COLO668 (cell line): ENCODE measurements at regions not wholly inside any gene's neighbourhood (a gene's known extent, or its start where the extent isn't known, plus 50 kb on each side); places are given as distances from the start of the nearest gene placed in this dataset.

ENCODE experiments used
- DNase-seq: peaks from one replicate; lab custom pipeline; 2025; ENCODE audit not compliant: unreplicated experiment; lab: John Stamatoyannopoulos, UW

- no peak for DNase-seq
Measured at GRCh38 chr2:163370169-163370886, 365.5 kb downstream of the FIGN start.

GRCh38 chr2:163369111-163369510 lies 366.7 kb downstream of the FIGN start:
- DNase-seq, result no peak

- DNase-seq, result no peak
Measured at GRCh38 chr2:163368655-163369054, 367.2 kb downstream of the FIGN start.

GRCh38 chr2:163367825-163368582 lies 367.8 kb downstream of the FIGN start:
- no peak for DNase-seq

GRCh38 chr2:163364736-163365135 lies 371.1 kb downstream of the FIGN start:
- DNase-seq, result no peak

GRCh38 chr2:163353551-163353950 lies 382.3 kb downstream of the FIGN start:
- no peak for DNase-seq

- DNase-seq, result no peak
Measured at GRCh38 chr2:163351966-163352365, 383.8 kb downstream of the FIGN start.

GRCh38 chr2:163351143-163351542 lies 384.7 kb downstream of the FIGN start:
- no peak for DNase-seq

GRCh38 chr2:163348857-163349380 lies 386.9 kb downstream of the FIGN start:
- no peak for DNase-seq

- peak; percentile 72 for DNase-seq
Measured at GRCh38 chr2:163347982-163348856, 387.6 kb downstream of the FIGN start.

- DNase-seq, result no peak
Measured at GRCh38 chr2:163345795-163346573, 389.8 kb downstream of the FIGN start.

- DNase-seq, result no peak
Measured at GRCh38 chr2:163343316-163343715, 392.5 kb downstream of the FIGN start.

GRCh38 chr2:163341426-163341825 lies 394.4 kb downstream of the FIGN start:
- DNase-seq, result no peak

- DNase-seq, result no peak
Measured at GRCh38 chr2:163338270-163338669, 397.5 kb downstream of the FIGN start.

GRCh38 chr2:163324677-163325076 lies 411.1 kb downstream of the FIGN start:
- DNase-seq, result no peak

GRCh38 chr2:163319006-163319405 lies 416.8 kb downstream of the FIGN start:
- no peak for DNase-seq

- no peak for DNase-seq
Measured at GRCh38 chr2:163314712-163315111, 421.1 kb downstream of the FIGN start.

- DNase-seq, result no peak
Measured at GRCh38 chr2:163312713-163313112, 423.1 kb downstream of the FIGN start.

- DNase-seq, result no peak
Measured at GRCh38 chr2:163306647-163307046, 429.2 kb downstream of the FIGN start.

- DNase-seq, result no peak
Measured at GRCh38 chr2:163302141-163302540, 433.7 kb downstream of the FIGN start.

- DNase-seq, result no peak
Measured at GRCh38 chr2:163291790-163292189, 444.0 kb downstream of the FIGN start.
